ENCODE measurements at regions not wholly inside any gene's neighbourhood (a gene's known extent, or its start where the extent isn't known, plus 50 kb on each side); places are given as distances from the start of the nearest gene placed in this dataset.

DNA sequence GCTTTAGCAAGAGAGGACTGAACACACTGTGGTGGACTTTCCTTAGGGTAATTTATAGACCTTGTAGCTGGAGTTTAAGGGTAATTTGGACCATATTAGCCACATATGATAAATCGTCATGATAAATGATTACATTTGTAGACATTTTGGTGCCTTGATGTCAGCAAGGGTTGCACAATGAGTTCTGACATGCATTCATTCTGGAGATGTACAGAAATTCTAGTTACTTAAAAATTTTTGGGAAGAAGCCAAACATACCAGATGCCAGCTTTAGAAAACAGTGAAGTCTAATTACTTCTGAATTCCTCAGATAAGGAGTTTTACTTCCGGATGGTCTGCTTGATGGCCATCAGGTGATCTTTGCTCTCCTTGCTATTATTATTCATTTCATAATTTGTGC is 653.1 kb downstream of the TBC1D32 start:
- Histone ChIP-seq H2AFZ (ENCODE audit: insufficient read depth, low read depth, low read length, poor library complexity, severe bottlenecking) (no peak overlapping the region), H3K9me3 (replicated peaks in 1 of 2; ENCODE audit: control insufficient read depth in 1 of 2, insufficient read depth in 1 of 2, low read length in 2 of 2) (peaks cover 9 to 12% of the 10 kb centered on the region in 2 donors), H3K27me3 (ENCODE audit: control insufficient read depth in 2 of 2, insufficient read depth in 2 of 2, low read length in 2 of 2) (no peaks in the 10 kb centered on the region), H3K4me2 (replicated peaks; ENCODE audit: extremely low read depth, low read length, poor library complexity, severe bottlenecking) (no peak overlapping the region), H3K79me2 (ENCODE audit: insufficient read depth, low read length) (no peaks in the 10 kb centered on the region), H3K4me3 (replicated peaks in 1 of 3; ENCODE audit: low read depth in 2 of 3, low read length in 3 of 3) (no peak overlapping the region), H3K36me3 (replicated peaks in 1 of 2; ENCODE audit: control insufficient read depth in 1 of 2, insufficient read depth in 2 of 2, low read length in 2 of 2) (no peaks in the 10 kb centered on the region), H3K27ac (ENCODE audit: low read depth in 1 of 2, low read length in 2 of 2) (no peak overlapping the region), H4K20me1 (ENCODE audit: insufficient read depth, low read length) (no peaks in the 10 kb centered on the region), H3K4me1 (ENCODE audit: control insufficient read depth in 1 of 2, insufficient read depth in 2 of 2, low read length in 2 of 2) (no peaks in the 10 kb centered on the region), H3K9ac (ENCODE audit: insufficient read depth, low read length, poor library complexity, severe bottlenecking) (no peak overlapping the region)
- no peak overlapping the region for H3K4me3 Mint-ChIP-seq
- no peaks in the 10 kb centered on the region for H3K4me1 Mint-ChIP-seq
- WGBS (ENCODE audit: insufficient coverage), result 100% methylated on average over 1 of the region's 2 CpGs
- no peak overlapping the region for H3K27ac Mint-ChIP-seq
- intact Hi-C loops (cut with micrococcal nuclease), result no loop called here
- peaks cover 2 to 12% (median 5%) of the 10 kb centered on the region in 7 donors for H3K9me3 Mint-ChIP-seq
- no peak for DNase-seq
- peaks cover 0 to 1% (median 0%) of the 10 kb centered on the region in 3 donors for H3K27me3 Mint-ChIP-seq (ENCODE audit: low read depth in 3 of 3)
- TF ChIP-seq, protein P1, sequence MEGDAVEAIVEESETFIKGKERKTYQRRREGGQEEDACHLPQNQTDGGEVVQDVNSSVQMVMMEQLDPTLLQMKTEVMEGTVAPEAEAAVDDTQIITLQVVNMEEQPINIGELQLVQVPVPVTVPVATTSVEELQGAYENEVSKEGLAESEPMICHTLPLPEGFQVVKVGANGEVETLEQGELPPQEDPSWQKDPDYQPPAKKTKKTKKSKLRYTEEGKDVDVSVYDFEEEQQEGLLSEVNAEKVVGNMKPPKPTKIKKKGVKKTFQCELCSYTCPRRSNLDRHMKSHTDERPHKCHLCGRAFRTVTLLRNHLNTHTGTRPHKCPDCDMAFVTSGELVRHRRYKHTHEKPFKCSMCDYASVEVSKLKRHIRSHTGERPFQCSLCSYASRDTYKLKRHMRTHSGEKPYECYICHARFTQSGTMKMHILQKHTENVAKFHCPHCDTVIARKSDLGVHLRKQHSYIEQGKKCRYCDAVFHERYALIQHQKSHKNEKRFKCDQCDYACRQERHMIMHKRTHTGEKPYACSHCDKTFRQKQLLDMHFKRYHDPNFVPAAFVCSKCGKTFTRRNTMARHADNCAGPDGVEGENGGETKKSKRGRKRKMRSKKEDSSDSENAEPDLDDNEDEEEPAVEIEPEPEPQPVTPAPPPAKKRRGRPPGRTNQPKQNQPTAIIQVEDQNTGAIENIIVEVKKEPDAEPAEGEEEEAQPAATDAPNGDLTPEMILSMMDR (IDR thresholded peaks at IDR 0.05), result no peak
- H3K36me3 Mint-ChIP-seq, result no peaks in the 10 kb centered on the region

DNA sequence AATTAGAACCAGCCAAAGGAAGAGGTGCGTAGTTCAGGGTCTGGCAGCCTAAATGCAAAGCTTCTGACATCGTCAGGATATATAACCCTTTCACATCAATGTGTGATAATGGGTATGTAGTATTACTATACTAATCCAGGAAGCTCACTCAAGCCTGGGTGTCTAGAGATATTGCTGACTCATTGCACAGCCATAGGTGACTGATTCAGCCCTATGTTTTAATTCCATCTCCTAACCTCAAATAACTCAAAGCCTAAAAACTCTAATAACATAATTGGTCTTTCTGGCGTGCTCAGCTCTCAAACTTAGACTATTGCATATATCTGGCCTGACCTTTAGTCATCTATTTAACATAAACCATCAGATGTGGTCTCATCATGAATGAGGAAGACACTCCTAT is 658.4 kb downstream of the TBC1D32 start:
- Histone ChIP-seq H3K36me3 (replicated peaks in 1 of 2; ENCODE audit: control insufficient read depth in 1 of 2, insufficient read depth in 2 of 2, low read length in 2 of 2) (no peaks in the 10 kb centered on the region), H3K9ac (ENCODE audit: insufficient read depth, low read length, poor library complexity, severe bottlenecking) (no peak overlapping the region), H4K20me1 (ENCODE audit: insufficient read depth, low read length) (no peaks in the 10 kb centered on the region), H3K4me1 (ENCODE audit: control insufficient read depth in 1 of 2, insufficient read depth in 2 of 2, low read length in 2 of 2) (no peaks in the 10 kb centered on the region), H3K4me3 (replicated peaks in 1 of 3; ENCODE audit: low read depth in 2 of 3, low read length in 3 of 3) (no peak overlapping the region), H2AFZ (ENCODE audit: insufficient read depth, low read depth, low read length, poor library complexity, severe bottlenecking) (no peak overlapping the region), H3K79me2 (ENCODE audit: insufficient read depth, low read length) (no peaks in the 10 kb centered on the region), H3K27me3 (ENCODE audit: control insufficient read depth in 2 of 2, insufficient read depth in 2 of 2, low read length in 2 of 2) (no peaks in the 10 kb centered on the region), H3K9me3 (replicated peaks in 1 of 2; ENCODE audit: control insufficient read depth in 1 of 2, insufficient read depth in 1 of 2, low read length in 2 of 2) (peaks cover 1 to 15% of the 10 kb centered on the region in 2 donors), H3K4me2 (replicated peaks; ENCODE audit: extremely low read depth, low read length, poor library complexity, severe bottlenecking) (no peak overlapping the region), H3K27ac (ENCODE audit: low read depth in 1 of 2, low read length in 2 of 2) (no peak overlapping the region)
- Mint-ChIP-seq H3K9me3 (peaks cover 0 to 10% (median 4%) of the 10 kb centered on the region in 7 donors), H3K27ac (no peak overlapping the region), H3K4me3 (no peak overlapping the region), H3K36me3 (no peaks in the 10 kb centered on the region), H3K27me3 (ENCODE audit: low read depth in 3 of 3) (peaks cover 0 to 1% (median 0%) of the 10 kb centered on the region in 3 donors), H3K4me1 (no peaks in the 10 kb centered on the region)
- intact Hi-C loops (cut with micrococcal nuclease), result no loop called here
- no peak for DNase-seq
- WGBS (ENCODE audit: insufficient coverage), result 60% methylated on average over 1 of the region's 3 CpGs
- TF ChIP-seq, protein P1 (IDR thresholded peaks at IDR 0.05), result no peak
